SK-N-SH (cell line): ENCODE measurements at regions not wholly inside any gene's neighbourhood (a gene's known extent, or its start where the extent isn't known, plus 50 kb on each side); places are given as distances from the start of the nearest gene placed in this dataset.
"Not testable (repeated sequence)": the region's sequence is repeated elsewhere in the genome, so short reads cannot be mapped to it uniquely, and the experiment has no call there.

Experiments used
- ELF1 ChIP-seq: IDR thresholded peaks from 2 replicates; pipeline ENCODE4 v1.4.0; 2012
- RAD21 ChIP-seq: IDR thresholded peaks from 2 replicates; pipeline ENCODE4 v1.6.1; 2012; ENCODE audit warnings: mild to moderate bottlenecking, low read length
- SMC3 ChIP-seq: IDR thresholded peaks from 2 replicates; pipeline ENCODE4 v1.6.1; 2012; ENCODE audit warnings: low read depth, low read length, improper control_type of control experiment
- TAF1 ChIP-seq: IDR thresholded peaks from 2 replicates; pipeline ENCODE4 v1.6.1; 2012; ENCODE audit warnings: low read depth, mild to moderate bottlenecking, low read length, moderate library complexity, borderline replicate concordance
- TF ChIP-seq, protein P1 (sequence below): fragments of 200-600 bp; sonication (generic); IDR thresholded peaks from 2 replicates; pipeline ENCODE4 v1.6.1; 2017; ENCODE audit warnings: antibody characterized with exemption, mild to moderate bottlenecking, moderate library complexity

DNA sequence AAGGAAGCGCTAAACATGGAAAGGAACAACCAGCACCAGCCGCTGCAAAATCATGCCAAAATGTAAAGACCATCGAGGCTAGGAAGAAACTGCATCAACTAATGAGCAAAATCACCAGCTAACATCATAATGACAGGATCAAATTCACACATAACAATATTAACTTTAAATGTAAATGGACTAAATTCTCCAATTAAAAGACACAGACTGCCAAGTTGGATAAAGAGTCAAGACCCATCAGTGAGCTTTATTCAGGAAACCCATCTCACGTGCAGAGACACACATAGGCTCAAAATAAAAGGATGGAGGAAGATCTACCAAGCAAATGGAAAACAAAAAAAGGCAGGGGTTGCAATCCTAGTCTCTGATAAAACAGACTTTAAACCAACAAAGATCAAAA is 49.9 kb upstream of the KCNQ5 start:
- TF ChIP-seq ELF1, SMC3, RAD21, TAF1: not testable (repeated sequence)
- TF ChIP-seq, protein P1, sequence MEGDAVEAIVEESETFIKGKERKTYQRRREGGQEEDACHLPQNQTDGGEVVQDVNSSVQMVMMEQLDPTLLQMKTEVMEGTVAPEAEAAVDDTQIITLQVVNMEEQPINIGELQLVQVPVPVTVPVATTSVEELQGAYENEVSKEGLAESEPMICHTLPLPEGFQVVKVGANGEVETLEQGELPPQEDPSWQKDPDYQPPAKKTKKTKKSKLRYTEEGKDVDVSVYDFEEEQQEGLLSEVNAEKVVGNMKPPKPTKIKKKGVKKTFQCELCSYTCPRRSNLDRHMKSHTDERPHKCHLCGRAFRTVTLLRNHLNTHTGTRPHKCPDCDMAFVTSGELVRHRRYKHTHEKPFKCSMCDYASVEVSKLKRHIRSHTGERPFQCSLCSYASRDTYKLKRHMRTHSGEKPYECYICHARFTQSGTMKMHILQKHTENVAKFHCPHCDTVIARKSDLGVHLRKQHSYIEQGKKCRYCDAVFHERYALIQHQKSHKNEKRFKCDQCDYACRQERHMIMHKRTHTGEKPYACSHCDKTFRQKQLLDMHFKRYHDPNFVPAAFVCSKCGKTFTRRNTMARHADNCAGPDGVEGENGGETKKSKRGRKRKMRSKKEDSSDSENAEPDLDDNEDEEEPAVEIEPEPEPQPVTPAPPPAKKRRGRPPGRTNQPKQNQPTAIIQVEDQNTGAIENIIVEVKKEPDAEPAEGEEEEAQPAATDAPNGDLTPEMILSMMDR = not testable (repeated sequence)
